Gastrocnemius medialis (tissue), 4 donors: ENCODE measurements at regions not wholly inside any gene's neighbourhood (a gene's known extent, or its start where the extent isn't known, plus 50 kb on each side); places are given as distances from the start of the nearest gene placed in this dataset.

ENCODE experiments used
- POLR2A ChIP-seq, 2 donors: fragments of 450-650 bp; IDR thresholded peaks; one replicate each; pipeline ENCODE4 v1.6.1; 2017; ENCODE audit warnings: antibody characterized with exemption in 2 of 2, mild to moderate bottlenecking in 2 of 2, moderate library complexity in 2 of 2
- TF ChIP-seq, protein P1 (sequence below), 5 experiments: fragments of 450-650 bp in 3 of 5; fragments of 200-600 bp in 2 of 5; sonication (generic) in 2 of 5; IDR thresholded peaks in 4 of 5; conservative IDR thresholded peaks in 1 of 5; 1 replicate in 4 of 5; 2 replicates in 1 of 5; pipeline ENCODE4 v1.5.1; 2016 to 2019; ENCODE audit warnings: antibody characterized with exemption in 5 of 5, mild to moderate bottlenecking in 3 of 5, moderate library complexity in 3 of 5

DNA sequence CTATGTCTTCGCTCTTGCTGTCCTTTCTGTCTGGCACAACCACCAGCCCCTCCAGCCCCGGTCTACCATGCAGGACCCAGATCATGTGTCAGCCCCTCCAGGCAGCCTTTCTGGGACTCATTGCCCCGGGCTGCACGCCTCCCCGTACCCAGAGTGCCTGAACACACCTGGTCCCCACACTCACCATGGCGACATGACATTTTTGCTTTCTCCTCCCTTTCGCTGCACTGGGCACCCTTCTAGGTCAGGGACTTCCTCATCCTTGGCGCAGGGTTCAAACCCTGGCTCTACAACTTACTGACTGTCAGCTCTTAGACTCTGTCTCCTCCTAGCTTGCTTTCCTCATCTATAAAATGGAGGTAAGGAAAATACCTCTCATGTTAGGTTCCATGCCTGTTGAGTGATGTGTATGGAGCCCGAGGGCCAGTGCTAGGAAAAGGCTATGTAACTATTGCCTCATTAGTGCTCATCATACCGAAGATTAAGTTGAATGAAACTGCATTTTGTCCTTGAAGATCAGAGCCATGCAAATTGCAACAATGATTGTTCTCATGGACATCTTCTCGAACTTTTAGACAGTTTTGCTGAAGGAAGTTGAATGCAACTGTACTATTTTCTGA is 49.7 kb upstream of the TIAM2 start:
- TF ChIP-seq, protein P1, sequence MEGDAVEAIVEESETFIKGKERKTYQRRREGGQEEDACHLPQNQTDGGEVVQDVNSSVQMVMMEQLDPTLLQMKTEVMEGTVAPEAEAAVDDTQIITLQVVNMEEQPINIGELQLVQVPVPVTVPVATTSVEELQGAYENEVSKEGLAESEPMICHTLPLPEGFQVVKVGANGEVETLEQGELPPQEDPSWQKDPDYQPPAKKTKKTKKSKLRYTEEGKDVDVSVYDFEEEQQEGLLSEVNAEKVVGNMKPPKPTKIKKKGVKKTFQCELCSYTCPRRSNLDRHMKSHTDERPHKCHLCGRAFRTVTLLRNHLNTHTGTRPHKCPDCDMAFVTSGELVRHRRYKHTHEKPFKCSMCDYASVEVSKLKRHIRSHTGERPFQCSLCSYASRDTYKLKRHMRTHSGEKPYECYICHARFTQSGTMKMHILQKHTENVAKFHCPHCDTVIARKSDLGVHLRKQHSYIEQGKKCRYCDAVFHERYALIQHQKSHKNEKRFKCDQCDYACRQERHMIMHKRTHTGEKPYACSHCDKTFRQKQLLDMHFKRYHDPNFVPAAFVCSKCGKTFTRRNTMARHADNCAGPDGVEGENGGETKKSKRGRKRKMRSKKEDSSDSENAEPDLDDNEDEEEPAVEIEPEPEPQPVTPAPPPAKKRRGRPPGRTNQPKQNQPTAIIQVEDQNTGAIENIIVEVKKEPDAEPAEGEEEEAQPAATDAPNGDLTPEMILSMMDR (IDR thresholded peaks at IDR 0.05 in 4 of 5, conservative IDR thresholded peaks at IDR 0.05 in 1 of 5): no peak
- TF ChIP-seq POLR2A (IDR thresholded peaks at IDR 0.05): no peak
